H1 (cell line): ENCODE measurements at regions not wholly inside any gene's neighbourhood (a gene's known extent, or its start where the extent isn't known, plus 50 kb on each side); places are given as distances from the start of the nearest gene placed in this dataset.

Experiments
- NRF1 ChIP-seq: IDR thresholded peaks from 2 replicates; pipeline ENCODE4 v1.6.1; 2011; ENCODE audit warnings: mild to moderate bottlenecking, low read depth, low read length, improper control_type of control experiment
- RAD21 ChIP-seq, 2 experiments: IDR thresholded peaks in 1 of 2; conservative IDR thresholded peaks in 1 of 2; 2 replicates each; pipeline ENCODE4 v1.6.1; 2011; ENCODE audit warnings: low read depth in 2 of 2, low read length in 2 of 2, improper control_type of control experiment in 1 of 2, inconsistent platforms in 1 of 2, mild to moderate bottlenecking in 1 of 2, moderate library complexity in 1 of 2
- YY1 ChIP-seq: IDR thresholded peaks from 2 replicates; pipeline ENCODE4 v1.6.1; 2011; ENCODE audit warnings: low read depth, mild to moderate bottlenecking, low read length

DNA sequence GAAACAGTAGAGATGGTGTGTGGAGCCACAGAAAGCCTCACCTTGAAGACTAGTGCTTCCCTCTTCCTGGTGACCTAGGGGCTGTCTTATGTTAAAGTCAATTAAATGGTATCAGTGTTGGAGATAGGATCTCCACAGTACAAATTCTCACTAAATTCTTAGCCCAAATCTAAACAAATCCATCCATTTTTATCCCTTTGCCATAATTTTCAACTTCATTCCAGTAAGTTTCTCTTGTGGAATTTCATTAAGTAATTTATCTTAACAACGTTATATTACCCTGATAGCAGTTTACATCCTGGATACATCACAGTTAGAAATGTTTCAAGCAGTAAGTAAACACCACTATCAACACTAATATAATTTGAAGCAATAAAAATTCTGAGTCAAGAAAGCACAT lies 989.4 kb upstream of the NXPH2 start (continued):
- TF ChIP-seq YY1 (no peak), NRF1 (no peak), RAD21 (IDR thresholded peaks at IDR 0.05 in 1 of 2, conservative IDR thresholded peaks at IDR 0.05 in 1 of 2; ENCODE audit: low read depth in 2 of 2, low read length in 2 of 2) (no peak)
- TF ChIP-seq, all 59 proteins: peak for 0
